Osteocyte (in vitro differentiated cells): ENCODE measurements at regions not wholly inside any gene's neighbourhood (a gene's known extent, or its start where the extent isn't known, plus 50 kb on each side); places are given as distances from the start of the nearest gene placed in this dataset.

Source experiments
- DNase-seq: peaks from one replicate; pipeline ENCODE4 v3.0.0; 2021; ENCODE audit warnings: mixed read lengths; ENCODE audit not compliant: unreplicated experiment; ENCODE audit errors: extremely low spot score
- H3K27ac Mint-ChIP-seq: one replicate; pipeline ENCODE4 v1.8.0; 2021; ENCODE audit warnings: mild to moderate bottlenecking, mixed read lengths; ENCODE audit not compliant: unreplicated experiment
- H3K27me3 Mint-ChIP-seq: one replicate; pipeline ENCODE4 v1.8.0; 2021; ENCODE audit warnings: mixed read lengths; ENCODE audit not compliant: unreplicated experiment
- H3K36me3 Mint-ChIP-seq: one replicate; pipeline ENCODE4 v1.8.0; 2021; ENCODE audit warnings: mixed read lengths; ENCODE audit not compliant: unreplicated experiment
- H3K4me1 Mint-ChIP-seq: one replicate; pipeline ENCODE4 v1.8.0; 2021; ENCODE audit warnings: mixed read lengths; ENCODE audit not compliant: unreplicated experiment
- H3K4me3 Mint-ChIP-seq: one replicate; pipeline ENCODE4 v1.8.0; 2021; ENCODE audit warnings: mild to moderate bottlenecking, moderate library complexity, mixed read lengths; ENCODE audit not compliant: unreplicated experiment
- H3K9me3 Mint-ChIP-seq: one replicate; pipeline ENCODE4 v1.8.0; 2021; ENCODE audit warnings: mixed read lengths; ENCODE audit not compliant: unreplicated experiment
- CTCF ChIP-seq: fragments of 200-600 bp; sonication (generic); IDR thresholded peaks from 2 replicates; pipeline ENCODE4 v1.5.0; 2021; ENCODE audit warnings: antibody characterized with exemption, mild to moderate bottlenecking, moderate library complexity

DNA sequence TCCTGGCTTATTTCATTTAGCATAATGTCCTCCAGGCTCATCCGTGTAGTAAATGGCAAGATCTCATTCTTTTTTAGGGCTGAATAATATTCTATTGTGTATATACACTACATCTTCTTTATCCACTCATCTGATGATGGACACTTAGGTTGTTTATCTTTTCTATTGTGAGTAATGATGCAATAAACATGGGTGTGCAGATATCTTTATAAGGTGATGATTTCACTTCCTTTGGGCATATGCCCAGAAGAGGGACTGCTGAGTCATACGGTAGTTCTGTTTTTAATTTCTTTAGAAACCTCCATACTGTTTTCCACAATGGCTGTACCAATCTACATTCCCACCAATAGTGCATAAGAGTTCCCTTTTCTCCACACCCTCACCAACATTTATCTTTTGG, 317.6 kb upstream of the CNKSR2 start:
- TF ChIP-seq CTCF, result no peak
- Mint-ChIP-seq H3K4me3 (no peak overlapping the region), H3K27me3 (no peaks in the 10 kb centered on the region), H3K4me1 (no peaks in the 10 kb centered on the region), H3K9me3 (peaks cover 41% of the 10 kb centered on the region), H3K36me3 (no peaks in the 10 kb centered on the region), H3K27ac (no peak overlapping the region)
- no peak for DNase-seq

GRCh38 chrX:21047034-21047455, 327.2 kb upstream of the CNKSR2 start:
- no peaks in the 10 kb centered on the region for H3K27me3 Mint-ChIP-seq
- TF ChIP-seq CTCF, result no peak
- DNase-seq, result no peak
- no peak overlapping the region for H3K27ac Mint-ChIP-seq
- H3K9me3 Mint-ChIP-seq, result peaks cover 7% of the 10 kb centered on the region
- no peaks in the 10 kb centered on the region for H3K36me3 Mint-ChIP-seq
- no peak overlapping the region for H3K4me3 Mint-ChIP-seq
- no peaks in the 10 kb centered on the region for H3K4me1 Mint-ChIP-seq

- Mint-ChIP-seq H3K36me3 (no peaks in the 10 kb centered on the region), H3K27me3 (no peaks in the 10 kb centered on the region), H3K4me3 (no peak overlapping the region), H3K27ac (no peak overlapping the region), H3K4me1 (no peaks in the 10 kb centered on the region), H3K9me3 (peaks cover 30% of the 10 kb centered on the region)
- no peak for TF ChIP-seq CTCF
- DNase-seq, result no peak
These were observed 359.9 kb upstream of the CNKSR2 start for GRCh38 chrX:21014326-21014725.

DNA sequence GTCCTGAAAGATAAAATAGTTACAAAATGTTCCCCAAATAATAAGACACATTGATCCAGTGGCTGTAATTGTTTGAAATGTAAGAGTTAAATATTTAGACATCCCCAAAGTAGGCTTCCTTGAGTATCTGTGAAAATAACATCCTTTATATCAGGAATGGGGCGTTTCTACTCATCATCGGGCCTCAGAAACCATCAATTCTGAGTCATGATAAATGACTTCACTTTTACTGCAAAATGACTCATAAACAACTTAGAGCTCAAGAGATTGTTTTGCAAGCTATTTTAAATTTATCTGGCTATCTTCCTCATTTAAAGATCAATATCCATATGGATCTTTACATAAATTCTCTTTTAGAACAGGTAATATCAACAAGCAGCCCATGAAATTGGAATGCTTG, 369.4 kb upstream of the CNKSR2 start:
- H3K4me3 Mint-ChIP-seq, result no peak overlapping the region
- no peak overlapping the region for H3K27ac Mint-ChIP-seq
- no peaks in the 10 kb centered on the region for H3K36me3 Mint-ChIP-seq
- H3K4me1 Mint-ChIP-seq, result no peaks in the 10 kb centered on the region
- H3K27me3 Mint-ChIP-seq, result no peaks in the 10 kb centered on the region
- peaks cover 5% of the 10 kb centered on the region for H3K9me3 Mint-ChIP-seq
- no peak for TF ChIP-seq CTCF
- DNase-seq, result no peak

- DNase-seq, result no peak
- H3K27me3 Mint-ChIP-seq, result no peaks in the 10 kb centered on the region
- no peak overlapping the region for H3K27ac Mint-ChIP-seq
- no peak for TF ChIP-seq CTCF
- peaks cover 2% of the 10 kb centered on the region for H3K9me3 Mint-ChIP-seq
- no peak overlapping the region for H3K4me3 Mint-ChIP-seq
- no peaks in the 10 kb centered on the region for H3K36me3 Mint-ChIP-seq
- H3K4me1 Mint-ChIP-seq, result no peaks in the 10 kb centered on the region
These were observed 378.4 kb upstream of the CNKSR2 start for GRCh38 chrX:20995829-20996228.
